ENCODE measurements at regions not wholly inside any gene's neighbourhood (a gene's known extent, or its start where the extent isn't known, plus 50 kb on each side); places are given as distances from the start of the nearest gene placed in this dataset.

- ChIA-PET CTCF (ENCODE audit: partially characterized antibody) (no interaction called here), POLR2A (ENCODE audit: partially characterized antibody) (no interaction called here)
- H2BK20ac ChIP-seq (ENCODE audit: low read length): peak overlapping the region; percentile 86
- no peak overlapping the region for H3K56ac ChIP-seq (replicated peaks; ENCODE audit: insufficient read length, low read depth, low read length)
- H3K23me2 ChIP-seq (ENCODE audit: low read depth, low read length): no peaks in the 10 kb centered on the region
- no peak overlapping the region for H3K27ac ChIP-seq (ENCODE audit: low read depth, low read length)
- H3K9ac ChIP-seq (replicated peaks in 1 of 4; ENCODE audit: extremely low read depth in 1 of 4, low read depth in 3 of 4, low read length in 3 of 4): no peak overlapping the region
- H3K23ac ChIP-seq (ENCODE audit: insufficient read length): no peak overlapping the region
- no peak overlapping the region for H2AK5ac ChIP-seq (ENCODE audit: low read depth, low read length)
- H4K20me1 ChIP-seq (replicated peaks in 1 of 2; ENCODE audit: control insufficient read depth in 1 of 2, insufficient read depth in 2 of 2, low read length in 2 of 2): no peaks in the 10 kb centered on the region
- H2BK5ac ChIP-seq (ENCODE audit: low read depth, low read length): peak overlapping the region; percentile 61; the same call in 1 of the 2 replicates
- TF ChIP-seq, protein P1, sequence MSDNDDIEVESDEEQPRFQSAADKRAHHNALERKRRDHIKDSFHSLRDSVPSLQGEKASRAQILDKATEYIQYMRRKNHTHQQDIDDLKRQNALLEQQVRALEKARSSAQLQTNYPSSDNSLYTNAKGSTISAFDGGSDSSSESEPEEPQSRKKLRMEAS (IDR thresholded peaks at IDR 0.05): no peak
- TF ChIP-seq EP300 (IDR thresholded peaks at IDR 0.05; ENCODE audit: borderline replicate concordance in 1 of 2, low read depth in 2 of 2, low read length in 2 of 2): no peak
- no peak for TF ChIP-seq POLR2A (IDR thresholded peaks at IDR 0.05; ENCODE audit: control extremely low read depth in 1 of 2, low read depth in 2 of 2, low read length in 2 of 2)
- no peak for TF ChIP-seq CHD2 (IDR thresholded peaks at IDR 0.05; ENCODE audit: low read length)
- no peak for TF ChIP-seq KDM5A (IDR thresholded peaks at IDR 0.05; ENCODE audit: low read length)
- no peak for TF ChIP-seq CTBP2 (IDR thresholded peaks at IDR 0.05; ENCODE audit: borderline replicate concordance, insufficient read depth, insufficient read length, low read length)
- no peak for TF ChIP-seq NANOG (IDR thresholded peaks at IDR 0.05; ENCODE audit: insufficient read depth, low read depth, low read length, poor library complexity, severe bottlenecking)
- no peak for TF ChIP-seq CBX5 (IDR thresholded peaks at IDR 0.05; ENCODE audit: low read depth, low read length)
- no peaks in the 10 kb centered on the region for H3K27me3 ChIP-seq (replicated peaks in 1 of 4; ENCODE audit: control insufficient read depth in 3 of 4, extremely low read depth in 1 of 4, insufficient read depth in 3 of 4, low read length in 3 of 4)
- H4K8ac ChIP-seq (ENCODE audit: extremely low read depth, insufficient read depth, low read length): no peak overlapping the region
- H3K36me3 ChIP-seq (ENCODE audit: control insufficient read depth in 2 of 4, insufficient read depth in 4 of 4, low read length in 3 of 4): no peaks in the 10 kb centered on the region; a peak in 1 of 8 replicates
- no peak overlapping the region for H3K4ac ChIP-seq (replicated peaks; ENCODE audit: insufficient read length, low read depth, low read length)
- peak overlapping the region; percentile 91 for H2BK120ac ChIP-seq (replicated peaks; ENCODE audit: low read depth, low read length)
- DNase-seq (ENCODE audit: low read depth in 1 of 2, low spot score in 2 of 2) (no peak), FAIRE-seq (no peak)
- H4K5ac ChIP-seq (ENCODE audit: insufficient read length, low read depth, low read length): no peak overlapping the region
- H3K4me1 ChIP-seq (replicated peaks in 1 of 4; ENCODE audit: control insufficient read depth in 3 of 4, insufficient read depth in 4 of 4, low read length in 3 of 4): no peaks in the 10 kb centered on the region; a peak in 1 of 7 replicates
- H3K4me3 ChIP-seq (ENCODE audit: extremely low read depth in 1 of 4, insufficient read depth in 2 of 4, low read depth in 3 of 4, low read length in 4 of 4): no peak overlapping the region
- H3K14ac ChIP-seq (ENCODE audit: insufficient read length): no peak overlapping the region
- 89% methylated on average over 5 of the region's 5 CpGs; no CpG with 5 or more reads in 1 of the 2 experiments for WGBS, 2 experiments (ENCODE audit: extremely low coverage in 1 of 2, insufficient coverage in 1 of 2, insufficient read length in 1 of 2, insufficient replicate concordance in 2 of 2, low coverage in 1 of 2, low lambda C conversion rate in 2 of 2, missing lambda C conversion rate in 1 of 2)
- H2BK12ac ChIP-seq (ENCODE audit: low read depth, low read length): peak overlapping the region; percentile 62; the same call in 1 of the 2 replicates
- H4K91ac ChIP-seq (replicated peaks; ENCODE audit: insufficient read length, low read length): peak overlapping the region; percentile 36
- H3K9me3 ChIP-seq (ENCODE audit: insufficient read depth in 2 of 2, low read depth in 1 of 2, low read length in 1 of 2): no peaks in the 10 kb centered on the region
- H3K18ac ChIP-seq (ENCODE audit: extremely low read depth, low read length): no peak overlapping the region; the same call in 1 of the 2 replicates
- no peak overlapping the region for H2BK15ac ChIP-seq (ENCODE audit: low read length)
- H2AFZ ChIP-seq (ENCODE audit: low read length): no peak overlapping the region
- no peaks in the 10 kb centered on the region for H3K79me1 ChIP-seq (ENCODE audit: low read depth, low read length)
- H3K79me2 ChIP-seq (ENCODE audit: control insufficient read depth in 1 of 2, insufficient read depth in 2 of 2, low read length in 2 of 2): no peaks in the 10 kb centered on the region
- no peak overlapping the region for H3K4me2 ChIP-seq (ENCODE audit: insufficient read depth in 1 of 2, low read depth in 2 of 2, low read length in 2 of 2)
Measured at GRCh38 chr10:33697016-33697415, 362.5 kb upstream of the NRP1 start.

Data from H1 (cell line).